IMR-90 (cell line): ENCODE measurements at regions not wholly inside any gene's neighbourhood (a gene's known extent, or its start where the extent isn't known, plus 50 kb on each side); places are given as distances from the start of the nearest gene placed in this dataset.

Experiments used
- ATAC-seq: fragments of 200-7000 bp; cut with Tn5 transposase; 2 replicates; pipeline ENCODE4 v1.9.1; 2020; ENCODE audit warnings: low read depth, mild to moderate bottlenecking, moderate library complexity
- BruUV-seq: library from RNA; stranded (reverse); fragments of 400-500 nt; replicated peaks from 2 replicates; lab custom pipeline; 2021; lab: Mats Ljungman, UMichigan
- CTCF ChIA-PET: fragments of 300-600 bp; formaldehyde crosslinking; extraction: SDS; loops from one replicate; lab custom pipeline; 2021; ENCODE audit warnings: antibody characterized with exemption; lab: Yijun Ruan, JAX
- POLR2A ChIA-PET: fragments of 300-600 bp; sonication (Branson Sonifier 250); formaldehyde crosslinking; loops from one replicate; lab custom pipeline; 2022; ENCODE audit warnings: antibody characterized with exemption; ENCODE audit not compliant: unreplicated experiment; lab: Charles Lee
- DNase-seq: peaks from one replicate; pipeline ENCODE4 v3.0.0; 2013
- H2AFZ ChIP-seq: replicated peaks from 2 replicates; pipeline ENCODE3; 2013; ENCODE audit warnings: low read length, mild to moderate bottlenecking; ENCODE audit not compliant: poor library complexity
- H2AK5ac ChIP-seq: 2 replicates; pipeline ENCODE4 v1.6.1; 2013; ENCODE audit warnings: low read depth, low read length, inconsistent platforms
- H2AK9ac ChIP-seq: replicated peaks from 2 replicates; pipeline ENCODE3; 2013; ENCODE audit warnings: mild to moderate bottlenecking, low read depth, low read length, moderate library complexity; ENCODE audit not compliant: poor library complexity
- H2BK120ac ChIP-seq: 2 replicates; pipeline ENCODE4 v1.6.1; 2013; ENCODE audit warnings: low read depth, low read length, inconsistent platforms
- H2BK15ac ChIP-seq: 3 replicates; pipeline ENCODE4 v1.6.1; 2013; ENCODE audit warnings: low read depth, low read length, inconsistent platforms
- H2BK20ac ChIP-seq: 2 replicates; pipeline ENCODE4 v1.6.1; 2013; ENCODE audit warnings: low read depth, mild to moderate bottlenecking, inconsistent platforms, low read length, moderate library complexity
- H2BK5ac ChIP-seq: 2 replicates; pipeline ENCODE4 v1.6.1; 2013; ENCODE audit warnings: mild to moderate bottlenecking, low read depth, low read length, inconsistent platforms; ENCODE audit not compliant: poor library complexity, severe bottlenecking
- H3K14ac ChIP-seq: replicated peaks from 2 replicates; pipeline ENCODE4 v1.6.1; 2013; ENCODE audit warnings: low read depth, low read length, inconsistent platforms
- H3K18ac ChIP-seq: 2 replicates; pipeline ENCODE4 v1.6.1; 2013; ENCODE audit warnings: low read depth, low read length, control low read depth
- H3K23ac ChIP-seq: 2 replicates; pipeline ENCODE4 v1.6.1; 2013; ENCODE audit warnings: low read depth, low read length, inconsistent platforms
- H3K27ac ChIP-seq: 2 replicates; pipeline ENCODE4 v1.5.1; 2013; ENCODE audit warnings: mild to moderate bottlenecking, control low read depth, low read length; ENCODE audit not compliant: insufficient read depth
- H3K27me3 ChIP-seq: 2 replicates; pipeline ENCODE4 v1.6.1; 2013; ENCODE audit warnings: low read length; ENCODE audit not compliant: control insufficient read depth, insufficient read depth
- H3K36me3 ChIP-seq: 2 replicates; pipeline ENCODE4 v1.6.1; 2013; ENCODE audit warnings: low read length, mixed read lengths; ENCODE audit not compliant: control insufficient read depth, insufficient read depth
- H3K4ac ChIP-seq: 2 replicates; pipeline ENCODE4 v1.6.1; 2013; ENCODE audit warnings: low read depth, low read length, inconsistent platforms
- H3K4me1 ChIP-seq: 2 replicates; pipeline ENCODE4 v1.6.1; 2013; ENCODE audit warnings: low read length, mixed read lengths; ENCODE audit not compliant: control insufficient read depth, insufficient read depth
- H3K4me2 ChIP-seq: 2 replicates; pipeline ENCODE4 v1.6.1; 2013; ENCODE audit warnings: low read depth, mild to moderate bottlenecking, control low read depth, low read length, moderate library complexity
- H3K4me3 ChIP-seq: 2 replicates; pipeline ENCODE4 v1.5.1; 2013; ENCODE audit warnings: low read depth, mild to moderate bottlenecking, control low read depth, low read length, moderate library complexity; ENCODE audit not compliant: insufficient read depth
- H3K56ac ChIP-seq: 2 replicates; pipeline ENCODE4 v1.6.1; 2013; ENCODE audit warnings: low read length, inconsistent platforms; ENCODE audit not compliant: insufficient read depth; ENCODE audit errors: extremely low read depth
- H3K79me1 ChIP-seq, 2 experiments: 2 replicates each; pipeline ENCODE4 v1.6.1; 2013; ENCODE audit warnings: low read length in 2 of 2, inconsistent platforms in 1 of 2, low read depth in 1 of 2
- H3K9ac ChIP-seq: 2 replicates; pipeline ENCODE4 v1.6.1; 2013; ENCODE audit warnings: low read depth, low read length, control low read depth
- H3K9me1 ChIP-seq: 2 replicates; pipeline ENCODE4 v1.6.1; 2013; ENCODE audit warnings: low read length, inconsistent platforms; ENCODE audit not compliant: insufficient read depth
- H3K9me3 ChIP-seq: 2 replicates; pipeline ENCODE4 v1.6.1; 2013; ENCODE audit warnings: low read length; ENCODE audit not compliant: control insufficient read depth, insufficient read depth
- H4K20me1 ChIP-seq: 2 replicates; pipeline ENCODE4 v1.6.1; 2013; ENCODE audit warnings: low read length, inconsistent platforms; ENCODE audit not compliant: insufficient read depth
- H4K5ac ChIP-seq: 2 replicates; pipeline ENCODE4 v1.6.1; 2013; ENCODE audit warnings: mild to moderate bottlenecking, low read depth, low read length, control low read depth
- H4K8ac ChIP-seq, 2 experiments: 2 replicates each; pipeline ENCODE4 v1.6.1; 2013; ENCODE audit warnings: low read depth in 2 of 2, low read length in 2 of 2, control low read depth in 1 of 2, inconsistent platforms in 1 of 2
- H4K91ac ChIP-seq: 2 replicates; pipeline ENCODE4 v1.6.1; 2013; ENCODE audit warnings: low read depth, low read length, inconsistent platforms; ENCODE audit not compliant: insufficient read depth
- BHLHE40 ChIP-seq: fragments of 150-350 bp; IDR thresholded peaks from 2 replicates; pipeline ENCODE4 v1.6.1; 2016; ENCODE audit warnings: mild to moderate bottlenecking, low read depth, low read length
- CEBPB ChIP-seq: IDR thresholded peaks from 2 replicates; pipeline ENCODE4 v1.6.1; 2012; ENCODE audit warnings: low read depth, low read length, improper control_type of control experiment
- CHD1 ChIP-seq: IDR thresholded peaks from 2 replicates; pipeline ENCODE4 v1.6.1; 2012; ENCODE audit warnings: low read depth, low read length, improper control_type of control experiment
- ELK1 ChIP-seq: fragments of 150-350 bp; IDR thresholded peaks from 2 replicates; pipeline ENCODE4 v1.6.1; 2016; ENCODE audit warnings: low read depth, mild to moderate bottlenecking, low read length, moderate library complexity, borderline replicate concordance
- MAFK ChIP-seq: IDR thresholded peaks from 2 replicates; pipeline ENCODE4 v1.6.1; 2012; ENCODE audit warnings: low read depth, low read length, improper control_type of control experiment
- MAZ ChIP-seq: IDR thresholded peaks from 2 replicates; pipeline ENCODE4 v1.6.1; 2012; ENCODE audit warnings: low read depth, mild to moderate bottlenecking, low read length, improper control_type of control experiment, moderate library complexity, borderline replicate concordance
- POLR2A ChIP-seq: IDR thresholded peaks from 2 replicates; pipeline ENCODE4 v1.6.1; 2012; ENCODE audit warnings: mild to moderate bottlenecking, low read depth, low read length
- RCOR1 ChIP-seq: IDR thresholded peaks from 2 replicates; pipeline ENCODE4 v1.6.1; 2012; ENCODE audit warnings: mild to moderate bottlenecking, low read length, improper control_type of control experiment; ENCODE audit not compliant: insufficient replicate concordance
- WGBS, 2 experiments: methylation state at CpG; one replicate each; pipeline versions ENCODE4 v1.1.5 to v1.1.7; 2013; ENCODE audit warnings: missing lambda C conversion rate in 2 of 2; ENCODE audit not compliant: insufficient read length in 1 of 2; ENCODE audit errors: extremely low coverage in 2 of 2; 5-methylcytosine and 5-hydroxymethylcytosine counted together
- dilution Hi-C: fragments of 300-500 bp; cut with HindIII; formaldehyde crosslinking; loops from one replicate; pipeline ENCODE4 v1.14.3; 2018; ENCODE audit warnings: low sequenced_read_pairs; ENCODE audit not compliant: unreplicated experiment
- in situ Hi-C: fragments of 300-500 bp; cut with MboI; formaldehyde crosslinking; loops from 3 replicates; pipeline ENCODE4 v1.14.3; 2019; ENCODE audit warnings: low sequenced_read_pairs, inconsistent platforms, mixed read lengths
- intact Hi-C: fragments of 100-400 bp; cut with micrococcal nuclease; formaldehyde crosslinking; loops from 2 replicates; pipeline ENCODE4 v1.10.0; 2022
- TF ChIP-seq, protein P1 (sequence below): conservative IDR thresholded peaks from 2 replicates; pipeline ENCODE4 v1.5.1; 2012; ENCODE audit warnings: mild to moderate bottlenecking, low read depth, low read length, improper control_type of control experiment

GRCh38 chr3:111314898-111315297 lies 227.1 kb upstream of the CD96 start:
- no peak overlapping the region for H3K9ac ChIP-seq
- no peak overlapping the region for H3K4ac ChIP-seq
- H4K8ac ChIP-seq, result no peak overlapping the region; a peak in 1 of 4 replicates
- no peak overlapping the region for H3K56ac ChIP-seq
- no peak overlapping the region for H2BK120ac ChIP-seq
- TF ChIP-seq CHD1 (no peak), RCOR1 (no peak), POLR2A (no peak), CEBPB (no peak), ELK1 (no peak), MAFK (no peak), BHLHE40 (no peak), MAZ (no peak)
- TF ChIP-seq, protein P1, sequence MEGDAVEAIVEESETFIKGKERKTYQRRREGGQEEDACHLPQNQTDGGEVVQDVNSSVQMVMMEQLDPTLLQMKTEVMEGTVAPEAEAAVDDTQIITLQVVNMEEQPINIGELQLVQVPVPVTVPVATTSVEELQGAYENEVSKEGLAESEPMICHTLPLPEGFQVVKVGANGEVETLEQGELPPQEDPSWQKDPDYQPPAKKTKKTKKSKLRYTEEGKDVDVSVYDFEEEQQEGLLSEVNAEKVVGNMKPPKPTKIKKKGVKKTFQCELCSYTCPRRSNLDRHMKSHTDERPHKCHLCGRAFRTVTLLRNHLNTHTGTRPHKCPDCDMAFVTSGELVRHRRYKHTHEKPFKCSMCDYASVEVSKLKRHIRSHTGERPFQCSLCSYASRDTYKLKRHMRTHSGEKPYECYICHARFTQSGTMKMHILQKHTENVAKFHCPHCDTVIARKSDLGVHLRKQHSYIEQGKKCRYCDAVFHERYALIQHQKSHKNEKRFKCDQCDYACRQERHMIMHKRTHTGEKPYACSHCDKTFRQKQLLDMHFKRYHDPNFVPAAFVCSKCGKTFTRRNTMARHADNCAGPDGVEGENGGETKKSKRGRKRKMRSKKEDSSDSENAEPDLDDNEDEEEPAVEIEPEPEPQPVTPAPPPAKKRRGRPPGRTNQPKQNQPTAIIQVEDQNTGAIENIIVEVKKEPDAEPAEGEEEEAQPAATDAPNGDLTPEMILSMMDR, result no peak
- no peak overlapping the region for H2BK15ac ChIP-seq
- H2BK20ac ChIP-seq, result no peak overlapping the region
- no peaks in the 10 kb centered on the region for H4K20me1 ChIP-seq
- no peak overlapping the region for H4K91ac ChIP-seq
- in situ Hi-C loops, result no loop called here
- H2AK9ac ChIP-seq, result no peak overlapping the region
- H2AFZ ChIP-seq, result no peak overlapping the region
- H3K4me3 ChIP-seq, result no peak overlapping the region
- peak overlapping the region; percentile 43; the same call in 1 of the 2 replicates for H3K14ac ChIP-seq
- no peak overlapping the region for H2BK5ac ChIP-seq
- ChIA-PET CTCF (interaction anchor here (0.6 kb wide), 1 partner anchor 777 kb away, joined by 5 read pairs; no protein-coding TSS in a partner anchor), POLR2A (no interaction called here)
- no peaks in the 10 kb centered on the region for H3K9me1 ChIP-seq
- H2AK5ac ChIP-seq, result no peak overlapping the region
- DNase-seq (peak; percentile 30), ATAC-seq (peak; percentile 44)
- no peak overlapping the region for H3K27ac ChIP-seq
- peak overlapping the region; percentile 7; the same call in 1 of the 2 replicates for H3K18ac ChIP-seq
- H3K27me3 ChIP-seq, result no peaks in the 10 kb centered on the region; the same call in 1 of the 2 replicates
- intact Hi-C loops, result loop anchor here (5.0 kb wide), 1 partner anchor 68 kb away; no protein-coding TSS in a partner anchor
- H3K79me1 ChIP-seq, result no peaks in the 10 kb centered on the region
- H3K9me3 ChIP-seq, result no peaks in the 10 kb centered on the region
- no peak overlapping the region; the same call in 1 of the 2 replicates for H4K5ac ChIP-seq
- WGBS, 2 experiments, result no CpG with 5 or more reads among the region's 5 CpGs
- H3K4me2 ChIP-seq, result no peak overlapping the region
- no TSS peak for BruUV-seq
- H3K23ac ChIP-seq, result no peak overlapping the region
- H3K4me1 ChIP-seq, result peaks cover 8% of the 10 kb centered on the region
- H3K36me3 ChIP-seq, result no peaks in the 10 kb centered on the region
- dilution Hi-C loops, result no loop called here
